ENCODE measurements at regions not wholly inside any gene's neighbourhood (a gene's known extent, or its start where the extent isn't known, plus 50 kb on each side); places are given as distances from the start of the nearest gene placed in this dataset.
A peak's percentile ranks its signal among the peaks of the same experiment; 100 is the strongest.

DNA sequence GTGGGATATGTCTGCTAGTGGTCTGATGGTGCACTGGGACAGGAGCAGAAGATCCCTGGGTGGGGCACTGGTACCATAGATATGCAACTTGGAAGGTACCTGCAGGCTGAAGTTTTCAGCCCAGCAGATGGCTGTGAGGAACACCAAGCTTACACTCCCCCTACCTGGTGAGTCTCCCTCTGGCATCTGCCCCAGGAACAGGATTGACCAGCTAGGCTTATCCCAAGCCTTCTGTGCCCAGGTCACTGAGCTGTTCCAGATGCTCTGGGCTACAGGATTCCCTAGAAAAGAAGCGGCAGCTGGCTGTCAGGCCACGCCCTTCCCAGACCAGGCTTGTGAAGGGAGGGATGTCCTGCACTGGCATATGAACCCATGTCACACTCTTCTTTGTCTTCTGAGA is 1130.0 kb downstream of the NAALADL2 start:
- no peak for TF ChIP-seq CTCF (IDR thresholded peaks at IDR 0.05; ENCODE audit: insufficient read depth, low read depth, low read length)
- H3K4me3 ChIP-seq (ENCODE audit: low read depth, low read length): no peak overlapping the region
- DNase-seq (ENCODE audit: low read depth): no peak

GRCh38 chr3:175988401-175988800 is 1129.3 kb downstream of the NAALADL2 start:
- H3K4me3 ChIP-seq (ENCODE audit: low read depth, low read length): no peak overlapping the region
- DNase-seq (ENCODE audit: low read depth): no peak
- no peak for TF ChIP-seq CTCF (IDR thresholded peaks at IDR 0.05; ENCODE audit: insufficient read depth, low read depth, low read length)

- TF ChIP-seq CTCF (IDR thresholded peaks at IDR 0.05; ENCODE audit: insufficient read depth, low read depth, low read length): no peak
- DNase-seq (ENCODE audit: low read depth): no peak
- H3K4me3 ChIP-seq (ENCODE audit: low read depth, low read length): no peak overlapping the region
Measured at GRCh38 chr3:175985781-175986180, 1126.6 kb downstream of the NAALADL2 start.

GRCh38 chr3:175983379-175983778 is 1124.2 kb downstream of the NAALADL2 start:
- DNase-seq (ENCODE audit: low read depth): peak; percentile 50
- no peak overlapping the region for H3K4me3 ChIP-seq (ENCODE audit: low read depth, low read length)
- TF ChIP-seq CTCF (IDR thresholded peaks at IDR 0.05; ENCODE audit: insufficient read depth, low read depth, low read length): no peak

GRCh38 chr3:175980486-175981090 is 1121.5 kb downstream of the NAALADL2 start:
- DNase-seq (ENCODE audit: low read depth): peak; percentile 18
- H3K4me3 ChIP-seq (ENCODE audit: low read depth, low read length): no peak overlapping the region
- TF ChIP-seq CTCF (IDR thresholded peaks at IDR 0.05; ENCODE audit: insufficient read depth, low read depth, low read length): no peak

- DNase-seq (ENCODE audit: low read depth): no peak
- TF ChIP-seq CTCF (IDR thresholded peaks at IDR 0.05; ENCODE audit: insufficient read depth, low read depth, low read length): no peak
- no peak overlapping the region for H3K4me3 ChIP-seq (ENCODE audit: low read depth, low read length)
Measured at GRCh38 chr3:175977968-175978752, 1119.0 kb downstream of the NAALADL2 start.

All from fibroblast of villous mesenchyme (primary cell).